ENCODE measurements at regions not wholly inside any gene's neighbourhood (a gene's known extent, or its start where the extent isn't known, plus 50 kb on each side); places are given as distances from the start of the nearest gene placed in this dataset.

DNA sequence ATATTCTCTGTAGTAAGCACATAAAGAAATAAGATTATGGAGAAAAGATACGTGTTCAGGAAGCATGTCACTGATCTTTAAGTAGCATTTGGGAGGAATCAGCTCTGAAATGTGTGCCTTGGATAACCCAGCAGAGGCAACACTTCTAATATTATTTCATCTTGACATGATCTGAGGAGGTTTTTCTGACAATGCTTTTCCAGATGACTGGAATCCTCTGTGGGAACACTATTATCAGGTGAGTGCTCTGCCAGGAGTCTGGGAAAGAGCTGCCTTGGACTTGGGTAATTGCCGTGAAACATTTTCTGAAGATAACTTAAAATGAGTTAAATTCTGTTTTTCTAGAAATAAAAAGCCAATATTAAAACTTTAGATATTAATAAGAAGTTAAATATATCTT, 78.2 kb upstream of the QRFPR start:
- TF ChIP-seq POLR2A (IDR thresholded peaks at IDR 0.05) (no peak), POLR2AphosphoS5 (IDR thresholded peaks at IDR 0.05) (no peak)

All from prostate gland (tissue), 1 donor.